Neural progenitor cell (in vitro differentiated cells): ENCODE measurements at regions not wholly inside any gene's neighbourhood (a gene's known extent, or its start where the extent isn't known, plus 50 kb on each side); places are given as distances from the start of the nearest gene placed in this dataset.

ENCODE experiments used
- CTCF ChIP-seq: fragments of 200-600 bp; sonication (generic); IDR thresholded peaks from 2 replicates; pipeline ENCODE4 v1.5.1; 2017; ENCODE audit warnings: antibody characterized with exemption, mild to moderate bottlenecking
- EZH2 ChIP-seq: fragments of 200-600 bp; sonication (generic); IDR thresholded peaks from 2 replicates; pipeline ENCODE4 v1.6.1; 2017; ENCODE audit warnings: antibody characterized with exemption, mild to moderate bottlenecking, moderate library complexity
- EZH2phosphoT487 ChIP-seq: fragments of 200-600 bp; sonication (generic); IDR thresholded peaks from 2 replicates; pipeline ENCODE4 v1.6.1; 2017; ENCODE audit warnings: antibody characterized with exemption

GRCh38 chr15:94028121-94028520 lies 203.2 kb upstream of the MCTP2 start:
- no peak for TF ChIP-seq CTCF
- TF ChIP-seq EZH2, result no peak
- TF ChIP-seq EZH2phosphoT487, result no peak
